Gastroesophageal sphincter (tissue), 4 donors: ENCODE measurements at regions not wholly inside any gene's neighbourhood (a gene's known extent, or its start where the extent isn't known, plus 50 kb on each side); places are given as distances from the start of the nearest gene placed in this dataset.

Source experiments
- ATAC-seq: fragments of 150-250 bp; one replicate; pipeline ENCODE4 v1.9.1; 2016; ENCODE audit warnings: mild to moderate bottlenecking, moderate library complexity
- H3K27ac ChIP-seq, 4 donors: fragments of 200-600 bp; sonication (generic) in 3 of 4; 1 replicate in 3 of 4; 2 replicates in 1 of 4; pipeline ENCODE4 v1.5.1; 2016 to 2019
- H3K27me3 ChIP-seq: fragments of 200-600 bp; sonication (generic); one replicate; pipeline ENCODE4 v1.5.1; 2019
- H3K36me3 ChIP-seq, 2 donors: fragments of 200-600 bp; sonication (generic); one replicate each; pipeline ENCODE4 v1.5.1; 2019; ENCODE audit warnings: control low read depth in 1 of 2
- H3K4me1 ChIP-seq, 3 donors: fragments of 200-600 bp; sonication (generic); 1 replicate in 2 of 3; 2 replicates in 1 of 3; pipeline ENCODE4 v1.5.1; 2016 to 2019; ENCODE audit warnings: control low read depth in 2 of 3
- H3K4me3 ChIP-seq, 2 donors: fragments of 200-600 bp; sonication (generic); one replicate each; pipeline ENCODE4 v1.5.1; 2019; ENCODE audit warnings: mild to moderate bottlenecking in 1 of 2, moderate library complexity in 1 of 2
- H3K9me3 ChIP-seq, 3 donors: fragments of 200-600 bp; sonication (generic); one replicate each; pipeline ENCODE4 v1.5.1; 2017 to 2019; ENCODE audit warnings: control low read depth in 2 of 3
- CTCF ChIP-seq, 4 experiments: fragments of 200-600 bp in 2 of 4; fragments of 450-650 bp in 2 of 4; sonication (generic) in 1 of 4; IDR thresholded peaks; one replicate each; pipeline ENCODE4 v1.5.1; 2017 to 2019; ENCODE audit warnings: antibody characterized with exemption in 4 of 4, mild to moderate bottlenecking in 2 of 4, moderate library complexity in 2 of 4
- EP300 ChIP-seq: sonication (generic); formaldehyde crosslinking; IDR thresholded peaks from one replicate; pipeline ENCODE4 v1.6.1; 2017; ENCODE audit warnings: antibody characterized with exemption, mild to moderate bottlenecking
- POLR2A ChIP-seq, 2 donors: fragments of 450-650 bp; IDR thresholded peaks; one replicate each; pipeline ENCODE4 v1.6.1; 2017; ENCODE audit warnings: antibody characterized with exemption in 2 of 2, mild to moderate bottlenecking in 2 of 2, moderate library complexity in 1 of 2
- POLR2AphosphoS5 ChIP-seq: sonication (generic); formaldehyde crosslinking; IDR thresholded peaks from one replicate; pipeline ENCODE4 v1.6.1; 2017; ENCODE audit warnings: antibody characterized with exemption
- WGBS, 2 donors: methylation state at CpG; one replicate each; pipeline ENCODE4 v1.1.5; 2018; ENCODE audit warnings: low coverage in 1 of 2; 5-methylcytosine and 5-hydroxymethylcytosine counted together

- Histone ChIP-seq H3K27ac (peak overlapping the region in 1 of 4 donors; percentile 46), H3K9me3 (no peaks in the 10 kb centered on the region), H3K4me3 (no peak overlapping the region), H3K27me3 (no peaks in the 10 kb centered on the region), H3K36me3 (no peaks in the 10 kb centered on the region), H3K4me1 (peaks cover 4 to 29% (median 4%) of the 10 kb centered on the region in 3 donors)
- WGBS, 2 donors, result 71 to 89% methylated on average over 2 of the region's 2 CpGs
- TF ChIP-seq POLR2A (IDR thresholded peaks at IDR 0.05) (no peak), CTCF (IDR thresholded peaks at IDR 0.05) (no peak), EP300 (no peak), POLR2AphosphoS5 (no peak)
- no peak for ATAC-seq
Observed at GRCh38 chr15:93830221-93831080, 400.9 kb upstream of the MCTP2 start.

GRCh38 chr15:93829115-93829870 is 402.1 kb upstream of the MCTP2 start:
- peak overlapping the region in 2 of 4 donors; percentile 46 to 52 for H3K27ac ChIP-seq
- WGBS, 2 donors, result 74 to 97% methylated on average over 7 of the region's 10 CpGs
- peaks cover 4 to 29% (median 4%) of the 10 kb centered on the region in 3 donors for H3K4me1 ChIP-seq
- peak; percentile 91 for ATAC-seq
- TF ChIP-seq EP300 (no peak), POLR2A (IDR thresholded peaks at IDR 0.05) (no peak), CTCF (IDR thresholded peaks at IDR 0.05) (no peak), POLR2AphosphoS5 (no peak)
- H3K4me3 ChIP-seq, result no peak overlapping the region
- H3K9me3 ChIP-seq, result no peaks in the 10 kb centered on the region
- H3K27me3 ChIP-seq, result no peaks in the 10 kb centered on the region
- no peaks in the 10 kb centered on the region for H3K36me3 ChIP-seq

GRCh38 chr15:93826790-93827189 is 404.6 kb upstream of the MCTP2 start:
- H3K4me1 ChIP-seq, result peaks cover 4 to 28% (median 4%) of the 10 kb centered on the region in 3 donors
- peak overlapping the region in 1 of 4 donors; percentile 41 for H3K27ac ChIP-seq
- H3K9me3 ChIP-seq, result no peaks in the 10 kb centered on the region
- 57 to 81% methylated on average over 4 of the region's 4 CpGs for WGBS, 2 donors
- peak; percentile 31 for ATAC-seq
- H3K27me3 ChIP-seq, result no peaks in the 10 kb centered on the region
- H3K36me3 ChIP-seq, result no peaks in the 10 kb centered on the region
- TF ChIP-seq POLR2AphosphoS5, result no peak
- no peak for TF ChIP-seq POLR2A (IDR thresholded peaks at IDR 0.05)
- TF ChIP-seq CTCF (IDR thresholded peaks at IDR 0.05), result no peak
- TF ChIP-seq EP300, result no peak
- H3K4me3 ChIP-seq, result no peak overlapping the region

GRCh38 chr15:93826293-93826692 is 405.1 kb upstream of the MCTP2 start:
- no peaks in the 10 kb centered on the region for H3K9me3 ChIP-seq
- no peaks in the 10 kb centered on the region for H3K27me3 ChIP-seq
- H3K27ac ChIP-seq, result peak overlapping the region in 1 of 4 donors; percentile 41
- 39 to 43% methylated on average over 1 to 3 of the region's 3 CpGs for WGBS, 2 donors
- no peaks in the 10 kb centered on the region for H3K36me3 ChIP-seq
- peaks cover under 1 to 23% (median 4%) of the 10 kb centered on the region in 3 donors for H3K4me1 ChIP-seq
- TF ChIP-seq CTCF (IDR thresholded peaks at IDR 0.05) (no peak), POLR2AphosphoS5 (no peak), POLR2A (IDR thresholded peaks at IDR 0.05) (no peak), EP300 (no peak)
- no peak for ATAC-seq
- H3K4me3 ChIP-seq, result no peak overlapping the region
